Left kidney (tissue), 1 donor: ENCODE measurements at regions not wholly inside any gene's neighbourhood (a gene's known extent, or its start where the extent isn't known, plus 50 kb on each side); places are given as distances from the start of the nearest gene placed in this dataset.
"Not testable (repeated sequence)": the region's sequence is repeated elsewhere in the genome, so short reads cannot be mapped to it uniquely, and the experiment has no call there.

Experiments
- DNase-seq: peaks from one replicate; pipeline ENCODE4 v3.0.0-alpha.2; 2013

DNA sequence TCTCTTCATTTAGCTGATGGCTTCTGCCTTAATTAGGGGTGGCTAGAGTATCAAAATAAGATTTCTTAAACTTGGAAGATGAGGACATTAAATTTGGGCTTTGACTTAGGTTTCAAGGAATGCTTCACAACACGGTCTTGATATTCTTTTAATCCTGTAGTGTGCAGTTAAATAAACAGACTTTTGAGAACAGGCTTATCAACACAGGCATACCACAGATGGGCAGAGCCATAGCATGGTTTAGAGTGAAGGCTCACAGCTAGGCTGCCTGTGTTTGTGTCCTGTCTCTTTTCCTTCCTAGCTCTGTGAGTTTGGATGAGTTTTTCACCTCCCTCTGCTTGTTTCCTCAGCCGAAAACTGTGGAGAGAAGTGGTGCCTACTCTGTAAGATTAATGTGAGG, 102.3 kb upstream of the IPO9 start:
- DNase-seq, result no peak

DNA sequence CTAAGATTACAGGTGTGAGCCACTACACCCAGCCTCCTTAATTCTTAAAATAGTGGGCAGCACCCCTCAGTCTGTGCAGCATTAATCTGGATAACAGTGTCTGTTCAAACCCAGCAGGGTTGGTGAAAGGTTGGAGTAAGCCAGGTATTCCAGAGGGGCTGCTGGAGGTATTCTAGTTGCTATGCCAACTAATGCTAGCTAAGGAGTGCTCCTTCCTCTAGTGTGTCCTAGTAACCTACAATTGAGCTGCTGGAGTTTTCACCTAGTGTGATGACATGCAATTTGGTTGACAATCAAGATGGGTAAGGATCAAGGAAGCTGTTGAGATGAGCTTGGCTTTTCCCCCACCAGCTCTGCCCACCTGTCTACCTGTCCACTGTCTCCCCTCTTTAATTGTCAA, 100.2 kb upstream of the IPO9 start:
- no peak for DNase-seq

DNA sequence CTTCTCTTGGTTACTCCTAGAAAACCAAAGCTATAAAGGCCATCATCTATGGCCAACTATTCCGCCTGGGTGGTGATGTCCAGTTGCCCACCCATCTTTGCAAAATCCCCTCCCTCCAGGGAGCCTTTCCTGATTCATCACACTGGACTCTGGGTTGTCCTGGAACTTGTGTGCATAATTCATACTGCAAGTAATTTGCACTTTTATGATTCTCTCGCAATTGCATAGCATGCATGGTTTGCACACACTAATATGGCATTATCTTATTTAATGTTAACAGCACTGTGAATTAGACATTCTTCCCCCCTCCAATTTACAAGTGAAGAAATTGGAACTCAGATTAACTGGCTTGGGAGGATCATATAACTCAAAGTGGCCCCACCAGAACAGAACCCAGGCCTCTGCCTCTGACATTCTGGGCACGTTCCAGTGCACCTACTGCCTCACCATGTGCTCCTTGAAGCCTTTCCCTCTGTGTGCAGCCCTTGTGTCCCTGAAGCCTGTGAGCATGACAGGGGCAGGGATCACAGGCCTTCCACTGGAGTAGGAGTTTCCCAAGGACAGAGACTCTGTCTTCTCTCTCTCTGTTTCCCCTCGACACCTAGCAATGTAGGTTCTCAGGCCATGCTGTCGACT, 98.9 kb upstream of the IPO9 start:
- no peak for DNase-seq

DNA sequence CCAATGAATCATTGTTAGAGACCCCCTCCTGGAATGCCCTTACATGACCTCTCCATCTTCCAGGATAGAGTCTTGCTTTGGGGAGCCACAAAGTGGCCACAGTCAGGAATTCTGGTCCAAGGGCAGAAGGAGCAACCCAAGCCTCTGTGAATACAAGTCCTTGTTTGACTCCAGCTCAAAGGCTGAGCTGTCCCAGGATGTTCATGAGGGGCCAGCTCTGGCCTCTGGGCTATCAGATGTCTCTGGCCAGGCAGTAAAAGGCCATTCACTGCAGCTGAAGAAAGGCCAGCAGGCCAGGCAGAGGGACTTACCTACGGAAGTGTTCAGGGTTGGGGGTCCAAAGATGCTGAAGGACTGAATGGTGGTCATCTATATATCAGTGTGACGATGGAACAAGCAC, 98.3 kb upstream of the IPO9 start:
- no peak for DNase-seq

DNA sequence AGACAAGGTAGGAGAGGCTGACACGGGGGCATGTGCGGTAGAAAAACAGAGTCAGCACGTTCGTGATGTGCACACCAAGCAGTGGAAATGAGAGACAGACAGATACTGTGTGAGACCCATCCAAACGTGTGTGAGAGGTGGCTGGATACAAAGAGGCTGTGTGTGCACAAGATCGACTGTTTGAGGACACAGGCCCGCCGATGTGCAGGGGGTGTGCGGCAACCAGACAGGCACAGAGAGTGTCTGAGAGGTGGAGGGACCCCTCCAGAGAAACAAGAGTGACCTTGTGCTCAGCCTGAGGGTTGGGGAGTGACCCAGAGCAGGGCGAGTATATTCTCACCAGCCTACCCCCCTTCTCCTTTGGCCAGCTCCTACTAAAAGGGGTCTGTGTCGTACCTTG, 97.8 kb upstream of the IPO9 start:
- no peak for DNase-seq

DNA sequence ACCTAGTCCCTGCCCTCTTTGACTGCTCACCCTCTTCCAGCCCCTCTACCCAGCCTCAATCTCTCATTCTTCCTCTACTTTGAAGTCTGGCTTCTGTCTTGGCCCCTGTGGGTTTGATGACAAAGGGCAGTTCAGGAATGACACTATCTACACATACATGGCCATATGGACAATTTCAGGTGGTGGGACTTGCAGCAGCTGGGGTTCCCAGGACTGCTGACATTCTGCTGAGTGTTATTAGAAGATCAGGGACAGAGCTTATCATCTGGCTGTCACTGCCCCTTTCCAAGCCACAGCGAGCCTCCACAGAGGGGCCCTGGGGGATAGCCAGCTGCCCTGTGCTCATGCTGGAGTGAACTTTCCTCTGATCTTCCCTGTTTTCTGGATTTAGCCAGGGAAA, 97.4 kb upstream of the IPO9 start:
- DNase-seq, result no peak

DNA sequence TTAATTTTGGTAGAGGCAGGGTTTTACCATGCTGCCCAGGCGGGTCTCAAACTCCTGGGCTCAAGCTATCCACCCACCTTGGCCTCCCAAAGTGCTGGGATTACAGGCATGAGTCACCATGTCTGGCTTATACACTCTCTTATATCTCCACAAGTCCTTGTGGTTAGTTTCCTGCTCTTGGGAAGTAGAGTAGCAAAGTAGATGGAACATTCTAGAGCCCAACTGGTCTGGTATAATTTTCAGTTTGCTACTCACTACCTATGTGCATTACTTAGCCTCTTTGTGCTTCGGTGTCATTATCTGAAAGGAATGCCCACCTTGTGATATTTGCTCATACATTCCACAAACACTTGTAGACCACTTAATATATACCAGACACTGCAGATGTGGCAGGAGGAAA, 96.6 kb upstream of the IPO9 start:
- no peak for DNase-seq

DNA sequence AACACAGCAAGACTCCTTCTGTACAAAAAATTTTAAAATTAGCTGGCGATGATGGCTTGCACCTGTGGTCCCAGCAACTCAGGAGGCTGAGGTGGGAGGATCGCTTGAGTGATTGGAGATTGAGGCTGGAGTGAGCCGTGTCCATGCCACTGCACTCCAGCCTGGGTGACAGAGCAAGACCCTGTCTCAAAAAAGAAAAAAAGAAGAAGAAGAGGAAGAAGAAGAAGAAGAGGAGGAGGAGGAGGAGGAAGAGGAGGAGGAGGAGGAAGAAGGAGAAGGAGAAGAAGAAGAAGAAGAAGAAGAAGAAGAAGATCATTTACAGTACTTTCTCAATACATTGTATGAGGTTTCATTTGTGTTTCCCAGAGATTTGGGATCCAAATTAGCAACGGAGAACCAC, 94.7 kb upstream of the IPO9 start:
- DNase-seq, result not testable (repeated sequence)

DNA sequence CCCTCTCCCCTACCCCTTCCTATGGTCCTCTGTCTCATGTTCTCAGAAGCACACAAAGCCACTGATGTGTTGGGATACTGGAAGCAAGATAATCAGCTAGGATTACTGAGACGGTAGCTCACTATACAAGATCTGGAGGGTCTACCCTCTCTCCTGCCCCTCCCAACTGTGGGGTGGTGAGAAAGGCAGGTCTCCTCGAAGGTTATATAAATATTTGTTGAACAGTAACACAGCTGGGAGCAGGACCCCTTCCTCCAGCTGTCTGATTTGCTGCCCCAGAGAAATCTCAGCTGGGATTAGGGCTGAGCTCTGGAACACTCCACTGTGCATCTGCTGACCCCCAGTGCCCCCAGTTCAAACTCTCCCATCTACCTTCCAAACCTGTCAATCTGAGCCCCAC, 94.2 kb upstream of the IPO9 start:
- DNase-seq, result no peak

DNA sequence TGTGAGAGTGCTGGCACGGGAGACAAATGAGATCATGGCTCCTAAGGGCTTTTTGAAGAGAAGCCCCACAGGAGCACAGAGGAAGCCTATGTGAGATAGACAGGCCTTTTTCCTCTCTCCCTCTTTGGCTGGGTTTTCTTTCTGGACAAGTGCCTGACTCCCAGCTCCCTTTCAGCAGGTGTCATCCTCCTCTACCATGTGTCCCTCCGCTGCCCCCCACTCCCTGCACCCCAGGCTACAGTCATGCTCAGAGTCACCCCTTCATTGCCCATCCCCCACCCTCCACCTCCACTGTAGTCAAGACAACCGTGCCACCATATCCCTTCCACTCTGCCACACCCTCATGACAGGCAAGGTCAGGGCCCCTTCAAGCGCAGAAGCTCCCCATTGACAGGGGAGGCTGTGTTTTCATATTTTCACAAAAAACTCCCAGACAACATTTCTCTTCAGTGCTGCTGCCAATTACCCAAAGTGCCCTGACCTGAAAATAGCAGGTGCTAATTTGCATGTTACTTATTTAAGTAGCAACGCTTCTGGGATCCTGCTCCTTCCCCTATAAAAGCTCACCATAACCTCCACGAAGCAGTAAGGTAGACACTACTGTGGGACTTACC, 92.1 kb upstream of the IPO9 start:
- DNase-seq, result no peak

DNA sequence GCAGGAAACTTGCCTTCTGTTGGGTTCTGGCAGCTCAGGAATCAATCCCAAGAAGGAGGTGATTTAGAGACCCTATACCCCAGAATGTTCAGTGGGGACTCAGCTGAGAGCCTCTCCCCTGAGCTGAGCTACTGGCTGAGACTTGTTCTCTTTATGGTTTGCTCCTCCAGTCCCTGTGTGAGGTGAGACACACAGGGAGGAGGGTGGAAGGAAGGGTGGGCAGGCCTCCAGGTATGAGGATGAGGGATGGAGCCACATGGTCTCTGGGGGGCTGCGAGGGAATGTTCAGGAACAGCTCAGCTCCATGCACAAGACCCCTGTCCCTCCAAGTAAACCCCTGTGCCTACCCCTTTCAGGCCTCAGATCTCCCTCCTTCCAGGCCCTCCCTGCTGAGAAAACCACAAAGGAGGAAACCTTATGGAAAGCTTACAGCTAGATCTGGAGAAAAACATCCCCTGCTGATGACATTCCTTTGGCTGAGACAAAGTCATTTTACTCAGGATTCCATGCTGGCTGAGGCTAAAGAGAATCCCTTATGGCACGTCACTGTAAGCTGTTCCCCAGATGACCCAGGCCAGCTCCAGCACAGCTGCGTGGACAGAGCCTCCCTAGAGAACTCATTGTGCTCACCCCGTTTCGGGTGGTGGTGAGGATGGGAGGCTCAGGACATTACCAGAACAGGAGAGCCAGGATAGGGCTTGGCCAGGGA, 91.5 kb upstream of the IPO9 start:
- DNase-seq, result no peak

DNA sequence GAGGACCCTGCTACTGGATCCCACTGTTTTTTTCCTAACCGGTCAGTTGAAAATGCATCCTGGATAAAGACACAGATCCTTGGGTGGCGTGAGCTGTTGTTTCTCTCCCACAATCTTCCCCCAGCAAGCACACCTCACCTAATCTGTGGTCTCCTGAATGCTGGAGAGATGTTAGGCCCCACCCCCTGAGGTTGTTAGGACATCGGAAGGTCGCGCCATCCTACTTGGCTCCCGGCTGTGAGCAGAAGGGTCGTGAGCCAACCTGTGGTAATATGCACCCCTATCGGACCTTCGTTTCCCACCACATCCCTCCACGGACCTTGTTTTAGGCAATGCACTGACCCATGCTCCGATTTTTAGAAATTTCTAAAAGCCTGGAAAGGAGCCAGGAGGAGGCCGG, 89.9 kb upstream of the IPO9 start:
- DNase-seq, result no peak

DNA sequence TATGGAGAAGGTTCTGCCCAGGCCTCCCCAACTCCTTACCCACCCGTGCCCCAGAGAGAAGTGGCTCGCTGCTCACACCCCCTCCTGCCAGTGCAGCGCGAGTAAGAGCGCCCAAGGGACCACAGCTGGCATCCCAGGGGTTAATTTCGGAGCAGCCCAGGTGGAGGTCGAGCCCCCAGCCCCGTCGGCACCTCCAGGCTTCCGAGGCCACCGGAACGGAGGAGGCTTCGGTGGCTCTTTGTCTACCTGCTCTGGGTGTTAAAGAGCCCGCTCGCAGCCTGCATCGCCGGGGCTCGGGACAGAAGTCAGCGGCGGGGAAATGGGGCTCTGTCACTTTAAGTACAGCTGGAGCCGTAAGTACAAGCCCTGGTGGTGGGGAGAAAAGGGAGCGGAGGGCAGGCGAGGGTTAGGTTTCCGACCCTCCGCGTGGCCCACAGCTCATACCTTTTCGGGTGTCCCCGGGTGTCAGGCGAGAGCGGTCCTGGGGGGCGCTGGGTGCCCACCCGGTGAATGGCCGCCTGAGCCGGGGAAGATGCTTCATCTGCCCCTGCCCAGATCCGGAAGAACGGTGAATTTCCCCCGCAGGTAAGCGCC, 89.4 kb upstream of the IPO9 start:
- DNase-seq, result peak; percentile 62

DNA sequence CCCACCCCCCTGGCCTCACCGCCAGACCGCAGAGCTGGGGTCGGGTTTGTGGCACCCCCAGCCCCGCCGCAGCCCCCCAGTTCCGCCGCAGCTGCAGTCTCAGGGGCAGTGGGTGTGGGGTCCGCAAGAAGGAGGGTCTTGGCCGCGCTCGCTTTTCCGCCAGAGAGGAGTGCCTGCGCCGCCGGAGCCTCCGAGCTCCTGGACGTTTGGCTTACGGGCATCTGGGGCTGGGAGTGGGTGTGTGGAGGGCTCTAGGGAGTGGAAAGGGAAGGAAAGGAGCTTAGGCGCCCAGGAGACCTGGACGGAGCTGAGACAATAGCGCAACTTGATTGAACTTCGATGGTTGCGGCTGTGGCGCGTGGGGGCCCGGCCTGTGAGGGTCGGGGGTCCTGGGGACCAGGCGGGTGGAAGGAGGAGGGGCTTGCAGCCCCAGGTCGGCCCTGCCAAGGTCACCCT, 88.8 kb upstream of the IPO9 start:
- DNase-seq, result no peak

DNA sequence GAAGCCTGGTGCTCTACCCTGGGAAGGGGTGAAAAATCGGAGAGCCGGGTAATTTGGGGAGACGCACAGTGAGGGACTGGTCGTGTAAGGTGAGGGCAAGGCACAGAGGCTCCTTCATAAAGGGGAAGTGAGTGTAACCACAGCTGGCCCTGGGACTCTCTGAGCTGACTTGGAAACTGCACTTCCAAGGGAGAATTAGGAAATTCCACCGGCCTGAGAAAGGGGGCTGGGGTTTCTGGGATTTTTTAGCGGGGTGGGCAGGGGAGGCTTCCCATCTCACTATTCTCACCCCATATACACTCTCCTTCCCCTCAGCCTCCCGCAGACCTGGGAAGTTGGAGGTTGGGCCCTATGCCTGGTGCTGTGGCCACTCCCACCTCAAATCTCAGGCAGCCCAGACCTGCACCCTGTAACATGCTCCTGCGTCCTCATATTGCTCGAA, 88.3 kb upstream of the IPO9 start:
- DNase-seq, result no peak

DNA sequence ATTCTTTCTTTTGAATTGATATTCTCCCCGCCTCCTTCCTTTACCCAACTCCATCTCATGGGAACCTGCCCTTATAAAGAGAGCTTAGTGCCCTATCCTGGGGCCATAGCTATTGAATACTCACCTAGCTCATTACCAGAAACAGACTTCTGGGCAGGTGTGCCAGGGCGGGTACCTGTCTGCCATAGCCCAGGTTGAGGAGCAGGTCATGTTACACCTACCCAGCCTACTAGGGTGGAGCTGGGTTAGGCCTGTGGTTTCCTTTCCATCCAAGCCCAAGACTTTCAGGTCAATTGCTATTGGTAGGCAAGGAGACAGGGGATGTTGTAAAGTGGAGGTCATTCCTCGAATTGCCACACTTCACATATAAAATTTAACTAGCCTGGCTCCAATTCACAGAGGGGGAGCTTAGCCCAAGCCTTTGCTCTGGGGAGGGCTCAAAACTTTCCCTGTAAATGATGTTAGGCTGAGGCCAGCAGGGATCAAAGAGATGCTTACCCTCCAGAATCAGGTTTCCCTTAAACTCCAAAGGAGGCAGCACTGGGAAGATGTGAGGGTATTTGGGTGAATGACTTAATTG, 87.1 kb upstream of the IPO9 start:
- DNase-seq, result no peak

DNA sequence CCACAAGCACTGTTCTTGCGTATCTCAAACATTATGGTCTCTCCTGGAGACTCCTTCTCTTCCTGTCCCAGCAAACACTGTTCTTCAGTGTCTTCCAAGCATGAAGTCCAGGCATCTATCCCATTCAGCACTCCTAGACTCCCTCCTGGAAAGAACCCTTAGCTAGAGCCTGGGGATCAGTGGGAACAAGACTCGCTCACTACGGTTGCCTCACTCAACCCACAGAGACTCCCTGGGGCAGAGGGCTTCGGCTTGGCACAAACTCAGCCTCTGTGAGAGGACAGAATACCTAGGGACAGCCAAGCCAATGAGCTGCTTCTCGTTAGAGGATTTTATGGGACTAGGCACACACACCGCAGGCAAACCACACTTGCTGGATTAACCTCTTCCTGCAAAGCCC, 86.5 kb upstream of the IPO9 start:
- DNase-seq, result no peak

DNA sequence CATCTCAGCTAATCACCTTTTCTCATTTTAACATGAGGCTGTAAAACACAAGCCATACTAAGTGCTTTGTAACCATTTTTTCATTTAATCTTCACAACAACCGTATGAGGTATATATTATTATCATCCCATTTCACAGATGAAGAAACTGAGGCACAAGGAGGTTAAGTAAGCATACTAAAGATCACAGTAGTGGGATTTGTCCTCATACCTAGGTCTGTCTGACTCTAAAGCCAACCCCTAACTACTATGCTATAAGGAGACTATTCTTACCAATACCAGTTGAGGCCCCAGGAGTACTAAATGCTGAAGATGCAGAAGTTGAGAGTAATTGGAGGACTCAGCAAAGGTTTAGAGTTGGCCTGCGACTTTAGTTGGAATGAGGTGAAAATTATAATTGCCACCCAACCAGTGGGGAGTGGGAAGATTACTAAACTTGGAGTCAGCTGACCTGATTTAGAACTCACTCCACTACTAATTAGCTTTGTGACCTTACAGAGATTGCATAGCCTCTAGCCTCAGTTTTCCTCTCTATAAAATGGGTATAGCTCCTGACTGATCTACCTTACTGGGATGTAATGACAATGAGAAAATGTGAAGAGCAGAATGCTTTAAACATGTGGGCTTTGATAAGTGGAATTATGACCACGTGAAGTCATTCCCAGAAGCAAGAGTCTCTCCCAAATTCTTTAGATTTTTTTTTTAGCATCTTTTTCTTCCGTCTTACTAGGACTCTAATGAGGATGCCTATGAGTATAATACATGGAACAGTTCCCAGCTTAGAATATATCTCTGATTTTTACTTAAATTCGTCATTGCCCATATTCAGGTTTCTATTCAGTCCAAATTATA, 85.8 kb upstream of the IPO9 start:
- DNase-seq, result no peak

DNA sequence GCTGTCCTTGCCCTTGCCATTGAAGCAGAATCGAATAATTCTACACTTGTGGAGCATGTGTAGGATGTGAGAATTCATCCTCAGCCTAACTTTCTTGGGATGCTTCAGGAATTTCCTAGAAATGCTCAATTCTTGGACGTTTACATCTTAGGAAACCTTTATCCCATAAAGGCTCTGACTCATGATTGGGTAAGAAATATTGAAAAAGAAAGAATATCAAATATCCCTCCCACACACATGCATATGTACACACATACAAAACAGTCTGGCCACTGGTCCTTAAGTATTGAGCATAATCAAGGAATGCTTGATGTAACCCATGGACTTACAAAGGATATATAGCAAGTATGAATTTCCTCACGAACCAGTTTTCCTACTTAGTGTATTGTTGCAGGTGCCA, 83.9 kb upstream of the IPO9 start:
- no peak for DNase-seq

DNA sequence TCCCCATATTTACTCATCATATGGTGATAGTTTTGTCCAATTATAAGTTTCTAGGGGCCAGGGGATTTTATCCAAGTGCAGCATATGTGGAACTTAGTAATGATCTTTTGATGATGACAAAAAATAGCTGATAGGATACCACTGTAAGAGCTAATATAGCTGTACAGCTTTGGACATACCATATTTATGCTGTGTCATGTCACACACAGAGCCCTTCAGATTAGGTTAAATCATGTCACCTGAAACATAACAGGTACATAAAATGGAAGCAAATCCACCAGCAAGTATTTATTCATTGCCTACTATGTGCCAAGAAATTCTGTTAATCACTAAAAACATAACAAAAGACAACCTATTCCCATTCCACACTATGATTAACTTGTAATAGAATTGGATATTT, 82.8 kb upstream of the IPO9 start:
- no peak for DNase-seq

DNA sequence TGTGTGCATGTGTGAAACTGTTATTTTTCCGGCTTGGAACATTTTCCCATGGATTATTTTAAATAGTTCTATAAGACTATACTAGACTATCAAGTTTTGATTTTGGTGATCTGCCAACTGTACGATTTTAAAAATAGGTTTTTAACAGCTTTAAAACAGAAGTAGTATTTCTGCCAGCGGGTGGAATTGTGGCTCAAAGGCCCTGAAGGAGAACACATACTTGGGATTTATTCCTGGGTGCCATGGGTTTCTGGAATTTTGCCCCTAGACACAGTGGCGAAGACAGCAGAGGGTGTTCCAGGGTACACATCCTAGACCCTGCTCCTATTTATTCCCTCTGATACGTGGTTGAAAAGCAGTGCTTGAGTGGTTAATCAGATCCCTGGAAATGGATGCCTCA, 81.7 kb upstream of the IPO9 start:
- DNase-seq, result no peak

DNA sequence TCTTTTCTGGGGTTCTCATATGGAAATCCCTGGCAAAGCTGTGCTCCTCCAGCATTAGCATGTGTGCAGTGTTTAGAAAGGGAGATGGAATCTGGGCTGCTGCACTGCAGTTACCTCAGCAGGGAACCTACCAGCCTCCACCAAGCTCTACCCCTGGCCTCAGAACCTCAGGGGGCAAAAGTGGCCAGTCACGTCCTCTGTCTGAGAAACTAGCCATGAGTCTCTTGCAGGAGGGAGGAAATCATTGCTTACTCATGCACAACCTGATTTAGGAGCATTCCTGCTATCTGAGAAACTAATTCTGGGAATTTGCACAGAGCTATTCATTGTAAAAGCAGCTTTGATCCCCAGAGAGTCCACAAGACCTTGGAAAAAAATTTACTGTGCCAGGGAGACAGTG, 80.6 kb upstream of the IPO9 start:
- DNase-seq, result no peak
